HepG2 (cell line): ENCODE measurements at regions not wholly inside any gene's neighbourhood (a gene's known extent, or its start where the extent isn't known, plus 50 kb on each side); places are given as distances from the start of the nearest gene placed in this dataset.

Source experiments
- ATAC-seq: fragments of 200-7000 bp; cut with Tn5 transposase; 3 replicates; pipeline ENCODE4 v1.9.1; 2020; ENCODE audit warnings: mild to moderate bottlenecking, moderate library complexity
- BruUV-seq: library from RNA; stranded (reverse); fragments of 400-500 nt; replicated peaks from 2 replicates; lab custom pipeline; 2021; lab: Mats Ljungman, UMichigan
- CTCF ChIA-PET: fragments of 300-600 bp; formaldehyde crosslinking; extraction: SDS; loops from one replicate; lab custom pipeline; 2021; ENCODE audit warnings: low total read pairs, inconsistent platforms, low intra/inter-chr PET ratio; lab: Yijun Ruan, JAX
- POLR2A ChIA-PET: fragments of 350-600 bp; sonication (Branson Sonifier 250); formaldehyde crosslinking; loops from one replicate; lab custom pipeline; 2020; ENCODE audit warnings: antibody characterized with exemption, inconsistent platforms; lab: Yijun Ruan, JAX
- DNase-seq: peaks from one replicate; pipeline ENCODE4 v3.0.0-alpha.2; 2015; ENCODE audit warnings: low spot score
- FAIRE-seq: peaks from 3 replicates; lab custom pipeline; 2011; peaks lifted over from hg19 to GRCh38; lab: Jason Lieb, UNC
- H2AFZ ChIP-seq: one replicate; pipeline ENCODE4 v1.6.1; 2011; ENCODE audit warnings: low read length, inconsistent platforms
- H3K27ac ChIP-seq: fragments of 300-600 bp; 3 replicates; pipeline ENCODE4 v1.8.0; 2011; ENCODE audit warnings: mixed run types, mild to moderate bottlenecking, mixed read lengths, low read length, inconsistent platforms; ENCODE audit not compliant: insufficient read depth; ENCODE audit errors: extremely low read length
- H3K27me3 ChIP-seq, 2 experiments: fragments of 200-600 bp in 1 of 2; 2 replicates in 1 of 2; 3 replicates in 1 of 2; pipeline versions ENCODE4 v1.6.0 to v1.8.0; 2011; ENCODE audit warnings: low read length in 2 of 2, mild to moderate bottlenecking in 2 of 2, moderate library complexity in 2 of 2, inconsistent platforms in 1 of 2; ENCODE audit not compliant: insufficient read depth in 2 of 2, control insufficient read depth in 1 of 2
- H3K36me3 ChIP-seq, 2 experiments: fragments of 200-600 bp in 1 of 2; replicated peaks in 1 of 2; 2 replicates in 1 of 2; 3 replicates in 1 of 2; pipeline versions ENCODE4 v1.5.1 to v1.8.0; 2011; ENCODE audit warnings: low read length in 2 of 2, inconsistent platforms in 1 of 2; ENCODE audit not compliant: insufficient read depth in 2 of 2, control insufficient read depth in 1 of 2
- H3K4me1 ChIP-seq: 2 replicates; pipeline ENCODE4 v1.5.1; 2012; ENCODE audit warnings: low read length, inconsistent platforms; ENCODE audit not compliant: insufficient read depth
- H3K4me2 ChIP-seq: 2 replicates; pipeline ENCODE4 v1.6.0; 2011; ENCODE audit warnings: low read depth, low read length, inconsistent platforms
- H3K4me3 ChIP-seq, 3 experiments: fragments of 200-600 bp in 1 of 3; sonication (generic), shearing (Covaris generic) in 1 of 3; replicated peaks in 1 of 3; 2 replicates each; pipeline ENCODE4 v1.5.1; 2011 to 2016; ENCODE audit warnings: low read length in 3 of 3, inconsistent platforms in 2 of 3, low read depth in 2 of 3, mild to moderate bottlenecking in 2 of 3, control low read depth in 1 of 3, mixed read lengths in 1 of 3; ENCODE audit not compliant: insufficient read depth in 1 of 3
- H3K79me2 ChIP-seq: one replicate; pipeline ENCODE4 v1.6.1; 2011; ENCODE audit warnings: low read length, inconsistent platforms; ENCODE audit not compliant: insufficient read depth
- H3K9ac ChIP-seq: 2 replicates; pipeline ENCODE4 v1.6.0; 2011; ENCODE audit warnings: mild to moderate bottlenecking, low read depth, low read length, inconsistent platforms; ENCODE audit not compliant: insufficient read depth
- H3K9me3 ChIP-seq: 2 replicates; pipeline ENCODE4 v1.5.1; 2012; ENCODE audit warnings: mild to moderate bottlenecking, low read length
- H4K20me1 ChIP-seq: 2 replicates; pipeline ENCODE4 v1.6.0; 2011; ENCODE audit warnings: inconsistent platforms, mild to moderate bottlenecking, low read length, moderate library complexity; ENCODE audit not compliant: insufficient read depth
- BRCA1 ChIP-seq: sonication (generic); formaldehyde crosslinking; IDR thresholded peaks from 2 replicates; pipeline ENCODE4 v1.4.0; 2020; ENCODE audit warnings: missing genetic modification reagents
- GATAD2A ChIP-seq: IDR thresholded peaks from 2 replicates; pipeline ENCODE4 v1.6.1; 2016
- GPN1 ChIP-seq: sonication (generic); formaldehyde crosslinking; IDR thresholded peaks from 2 replicates; pipeline ENCODE4 v1.5.1; 2020; ENCODE audit warnings: missing genetic modification reagents, borderline replicate concordance
- HCFC1 ChIP-seq: fragments of 150-350 bp; IDR thresholded peaks from 2 replicates; pipeline ENCODE4 v1.6.1; 2014; ENCODE audit warnings: low read depth, low read length
- MXD4 ChIP-seq: IDR thresholded peaks from 2 replicates; pipeline ENCODE4 v1.6.1; 2016; ENCODE audit warnings: mild to moderate bottlenecking, missing biosample characterization, missing genetic modification reagents
- NAIF1 ChIP-seq: sonication (generic); formaldehyde crosslinking; IDR thresholded peaks from 2 replicates; pipeline ENCODE4 v1.5.0; 2020; ENCODE audit warnings: mild to moderate bottlenecking, missing genetic modification reagents, borderline replicate concordance
- NCOR1 ChIP-seq: fragments of 200-600 bp; sonication (generic); IDR thresholded peaks from 2 replicates; pipeline ENCODE4 v1.7.0; 2017; ENCODE audit warnings: antibody characterized with exemption, low read length, borderline replicate concordance
- NR2C2 ChIP-seq: sonication (generic); formaldehyde crosslinking; IDR thresholded peaks from 2 replicates; pipeline ENCODE4 v1.4.0; 2020; ENCODE audit warnings: missing genetic modification reagents, mild to moderate bottlenecking, moderate library complexity, borderline replicate concordance
- PPARG ChIP-seq: conservative IDR thresholded peaks from 2 replicates; pipeline ENCODE4 v1.6.1; 2016; ENCODE audit warnings: missing biosample characterization, missing genetic modification reagents
- U2AF2 ChIP-seq: fragments of 200-400 bp; formaldehyde crosslinking; IDR thresholded peaks from 2 replicates; pipeline ENCODE4 v1.6.1; 2017; ENCODE audit warnings: low read depth, mild to moderate bottlenecking, low read length
- YEATS4 ChIP-seq: sonication (generic); formaldehyde crosslinking; IDR thresholded peaks from 2 replicates; pipeline ENCODE4 v1.4.0; 2020; ENCODE audit warnings: missing genetic modification reagents, borderline replicate concordance
- ZGPAT ChIP-seq: IDR thresholded peaks from 2 replicates; pipeline ENCODE4 v1.6.1; 2016; ENCODE audit warnings: mild to moderate bottlenecking
- ZNF44 ChIP-seq: sonication (generic); formaldehyde crosslinking; IDR thresholded peaks from 2 replicates; pipeline ENCODE4 v1.5.1; 2020; ENCODE audit warnings: mild to moderate bottlenecking, missing genetic modification reagents
- ZNF619 ChIP-seq: sonication (generic); formaldehyde crosslinking; IDR thresholded peaks from 2 replicates; pipeline ENCODE4 v1.4.0; 2020; ENCODE audit warnings: mild to moderate bottlenecking, missing genetic modification reagents
- WGBS: methylation state at CpG from one replicate; pipeline ENCODE4 v1.1.6; 2017; ENCODE audit warnings: low lambda C conversion rate; 5-methylcytosine and 5-hydroxymethylcytosine counted together
- in situ Hi-C: cut with HindIII; loops from 2 replicates; pipeline ENCODE4 v1.10.0; 2017; ENCODE audit warnings: low pct_unique_long_range_greater_than_20kb; ENCODE audit not compliant: extremely low pct_ligation_motif_present
- intact Hi-C: fragments of 100-400 bp; cut with micrococcal nuclease; formaldehyde crosslinking; loops from one replicate; pipeline ENCODE4 v1.10.0; 2022; ENCODE audit not compliant: unreplicated experiment
- TF ChIP-seq, protein P1 (sequence below): sonication (generic); formaldehyde crosslinking; IDR thresholded peaks from 2 replicates; pipeline ENCODE4 v1.4.0; 2020; ENCODE audit warnings: mild to moderate bottlenecking, missing genetic modification reagents, borderline replicate concordance
- TF ChIP-seq, protein P2 (sequence below): IDR thresholded peaks from 2 replicates; pipeline ENCODE4 v1.6.1; 2012; ENCODE audit warnings: low read length, improper control_type of control experiment

DNA sequence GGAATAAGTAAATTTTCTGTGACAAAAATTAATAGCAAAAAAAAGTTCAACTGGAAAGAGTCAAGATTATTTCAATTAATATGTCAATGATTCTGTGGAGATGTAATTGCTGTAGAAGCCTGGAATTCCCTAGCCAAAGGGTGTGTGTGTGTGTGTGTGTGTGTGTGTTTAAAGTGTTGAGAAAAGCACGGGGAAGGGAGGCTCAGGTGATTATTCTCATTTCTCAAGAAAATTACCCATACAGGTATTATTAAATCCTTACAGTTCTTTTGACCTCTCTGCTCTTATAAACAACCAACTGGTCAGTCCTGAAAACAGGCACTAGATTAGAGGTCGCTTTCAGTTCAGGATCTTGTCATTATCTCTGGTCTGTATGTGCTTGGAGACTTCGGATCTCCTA lies 129.3 kb upstream of the SASH1 start:
- intact Hi-C loops, result no loop called here
- in situ Hi-C loops, result no loop called here
- Histone ChIP-seq H3K36me3 (no peaks in the 10 kb centered on the region), H3K27me3 (peaks cover 0 to 8% of the 10 kb centered on the region in 2 experiments; a peak in 1 of 5 replicates), H3K4me1 (peaks cover 4% of the 10 kb centered on the region; the same call in 1 of the 2 replicates), H3K27ac (no peak overlapping the region), H3K4me2 (no peak overlapping the region), H3K79me2 (no peaks in the 10 kb centered on the region), H4K20me1 (no peaks in the 10 kb centered on the region), H3K4me3 (no peak overlapping the region), H2AFZ (no peak overlapping the region), H3K9ac (no peak overlapping the region), H3K9me3 (no peaks in the 10 kb centered on the region)
- ATAC-seq, result no peak
- BruUV-seq, result no TSS peak
- DNase-seq, result no peak
- FAIRE-seq, result no peak
- CTCF ChIA-PET, result no interaction called here
- WGBS, result 28% methylated on average over 3 of the region's 3 CpGs
- POLR2A ChIA-PET, result no interaction called here
- TF ChIP-seq BRCA1 (CRISPR knock-in tag), result no peak
- no peak for TF ChIP-seq NCOR1
- TF ChIP-seq GATAD2A (CRISPR knock-in tag), result no peak
- TF ChIP-seq NR2C2, result no peak
- no peak for TF ChIP-seq MXD4 (CRISPR knock-in tag)
- TF ChIP-seq ZGPAT, result no peak
- TF ChIP-seq, protein P1, sequence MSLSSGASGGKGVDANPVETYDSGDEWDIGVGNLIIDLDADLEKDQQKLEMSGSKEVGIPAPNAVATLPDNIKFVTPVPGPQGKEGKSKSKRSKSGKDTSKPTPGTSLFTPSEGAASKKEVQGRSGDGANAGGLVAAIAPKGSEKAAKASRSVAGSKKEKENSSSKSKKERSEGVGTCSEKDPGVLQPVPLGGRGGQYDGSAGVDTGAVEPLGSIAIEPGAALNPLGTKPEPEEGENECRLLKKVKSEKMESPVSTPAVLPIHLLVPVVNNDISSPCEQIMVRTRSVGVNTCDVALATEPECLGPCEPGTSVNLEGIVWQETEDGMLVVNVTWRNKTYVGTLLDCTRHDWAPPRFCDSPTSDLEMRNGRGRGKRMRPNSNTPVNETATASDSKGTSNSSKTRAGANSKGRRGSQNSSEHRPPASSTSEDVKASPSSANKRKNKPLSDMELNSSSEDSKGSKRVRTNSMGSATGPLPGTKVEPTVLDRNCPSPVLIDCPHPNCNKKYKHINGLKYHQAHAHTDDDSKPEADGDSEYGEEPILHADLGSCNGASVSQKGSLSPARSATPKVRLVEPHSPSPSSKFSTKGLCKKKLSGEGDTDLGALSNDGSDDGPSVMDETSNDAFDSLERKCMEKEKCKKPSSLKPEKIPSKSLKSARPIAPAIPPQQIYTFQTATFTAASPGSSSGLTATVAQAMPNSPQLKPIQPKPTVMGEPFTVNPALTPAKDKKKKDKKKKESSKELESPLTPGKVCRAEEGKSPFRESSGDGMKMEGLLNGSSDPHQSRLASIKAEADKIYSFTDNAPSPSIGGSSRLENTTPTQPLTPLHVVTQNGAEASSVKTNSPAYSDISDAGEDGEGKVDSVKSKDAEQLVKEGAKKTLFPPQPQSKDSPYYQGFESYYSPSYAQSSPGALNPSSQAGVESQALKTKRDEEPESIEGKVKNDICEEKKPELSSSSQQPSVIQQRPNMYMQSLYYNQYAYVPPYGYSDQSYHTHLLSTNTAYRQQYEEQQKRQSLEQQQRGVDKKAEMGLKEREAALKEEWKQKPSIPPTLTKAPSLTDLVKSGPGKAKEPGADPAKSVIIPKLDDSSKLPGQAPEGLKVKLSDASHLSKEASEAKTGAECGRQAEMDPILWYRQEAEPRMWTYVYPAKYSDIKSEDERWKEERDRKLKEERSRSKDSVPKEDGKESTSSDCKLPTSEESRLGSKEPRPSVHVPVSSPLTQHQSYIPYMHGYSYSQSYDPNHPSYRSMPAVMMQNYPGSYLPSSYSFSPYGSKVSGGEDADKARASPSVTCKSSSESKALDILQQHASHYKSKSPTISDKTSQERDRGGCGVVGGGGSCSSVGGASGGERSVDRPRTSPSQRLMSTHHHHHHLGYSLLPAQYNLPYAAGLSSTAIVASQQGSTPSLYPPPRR (CRISPR knock-in tag), result no peak
- TF ChIP-seq GPN1 (CRISPR knock-in tag), result no peak
- TF ChIP-seq HCFC1, result no peak
- TF ChIP-seq ZNF619 (CRISPR knock-in tag), result no peak
- no peak for TF ChIP-seq ZNF44
- TF ChIP-seq PPARG, result no peak
- TF ChIP-seq NAIF1, result no peak
- TF ChIP-seq YEATS4 (CRISPR knock-in tag), result no peak
- no peak for TF ChIP-seq U2AF2
- TF ChIP-seq, protein P2, sequence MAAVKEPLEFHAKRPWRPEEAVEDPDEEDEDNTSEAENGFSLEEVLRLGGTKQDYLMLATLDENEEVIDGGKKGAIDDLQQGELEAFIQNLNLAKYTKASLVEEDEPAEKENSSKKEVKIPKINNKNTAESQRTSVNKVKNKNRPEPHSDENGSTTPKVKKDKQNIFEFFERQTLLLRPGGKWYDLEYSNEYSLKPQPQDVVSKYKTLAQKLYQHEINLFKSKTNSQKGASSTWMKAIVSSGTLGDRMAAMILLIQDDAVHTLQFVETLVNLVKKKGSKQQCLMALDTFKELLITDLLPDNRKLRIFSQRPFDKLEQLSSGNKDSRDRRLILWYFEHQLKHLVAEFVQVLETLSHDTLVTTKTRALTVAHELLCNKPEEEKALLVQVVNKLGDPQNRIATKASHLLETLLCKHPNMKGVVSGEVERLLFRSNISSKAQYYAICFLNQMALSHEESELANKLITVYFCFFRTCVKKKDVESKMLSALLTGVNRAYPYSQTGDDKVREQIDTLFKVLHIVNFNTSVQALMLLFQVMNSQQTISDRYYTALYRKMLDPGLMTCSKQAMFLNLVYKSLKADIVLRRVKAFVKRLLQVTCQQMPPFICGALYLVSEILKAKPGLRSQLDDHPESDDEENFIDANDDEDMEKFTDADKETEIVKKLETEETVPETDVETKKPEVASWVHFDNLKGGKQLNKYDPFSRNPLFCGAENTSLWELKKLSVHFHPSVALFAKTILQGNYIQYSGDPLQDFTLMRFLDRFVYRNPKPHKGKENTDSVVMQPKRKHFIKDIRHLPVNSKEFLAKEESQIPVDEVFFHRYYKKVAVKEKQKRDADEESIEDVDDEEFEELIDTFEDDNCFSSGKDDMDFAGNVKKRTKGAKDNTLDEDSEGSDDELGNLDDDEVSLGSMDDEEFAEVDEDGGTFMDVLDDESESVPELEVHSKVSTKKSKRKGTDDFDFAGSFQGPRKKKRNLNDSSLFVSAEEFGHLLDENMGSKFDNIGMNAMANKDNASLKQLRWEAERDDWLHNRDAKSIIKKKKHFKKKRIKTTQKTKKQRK, result no peak
